MCF 10A (cell line): ENCODE measurements at regions not wholly inside any gene's neighbourhood (a gene's known extent, or its start where the extent isn't known, plus 50 kb on each side); places are given as distances from the start of the nearest gene placed in this dataset.

ENCODE experiments used
- BruUV-seq: library from RNA; stranded (reverse); fragments of 400-500 nt; replicated peaks from 2 replicates; lab custom pipeline; 2021; lab: Mats Ljungman, UMichigan
- CTCF ChIA-PET: fragments of 300-600 bp; sonication (Branson Sonifier 250); formaldehyde crosslinking; extraction: SDS; loops from one replicate; lab custom pipeline; 2021; ENCODE audit warnings: antibody characterized with exemption, inconsistent platforms; lab: Yijun Ruan, JAX
- POLR2A ChIA-PET: fragments of 300-600, 350-650 bp; sonication (Branson Sonifier 250); formaldehyde crosslinking; extraction: SDS; loops from one replicate; lab custom pipeline; 2020; ENCODE audit warnings: antibody characterized with exemption, inconsistent platforms; lab: Yijun Ruan, JAX
- DNase-seq: peaks from one replicate; pipeline ENCODE4 v3.0.0-alpha.2; 2018; ENCODE audit not compliant: unreplicated experiment
- H3K27ac Mint-ChIP-seq: one replicate; pipeline ENCODE4 v1.8.0; 2022; ENCODE audit warnings: mild to moderate bottlenecking, low read depth, mixed read lengths; ENCODE audit not compliant: unreplicated experiment
- H3K27me3 Mint-ChIP-seq: one replicate; pipeline ENCODE4 v1.8.0; 2022; ENCODE audit warnings: mixed read lengths; ENCODE audit not compliant: insufficient read depth, unreplicated experiment
- H3K36me3 Mint-ChIP-seq: one replicate; pipeline ENCODE4 v1.8.0; 2022; ENCODE audit warnings: mild to moderate bottlenecking, moderate library complexity, mixed read lengths; ENCODE audit not compliant: insufficient read depth, unreplicated experiment
- H3K4me1 Mint-ChIP-seq: one replicate; pipeline ENCODE4 v1.8.0; 2022; ENCODE audit warnings: mixed read lengths; ENCODE audit not compliant: insufficient read depth, unreplicated experiment
- H3K4me3 Mint-ChIP-seq: one replicate; pipeline ENCODE4 v1.8.0; 2022; ENCODE audit warnings: mild to moderate bottlenecking, moderate library complexity, mixed read lengths; ENCODE audit not compliant: unreplicated experiment
- H3K9me3 Mint-ChIP-seq: one replicate; pipeline ENCODE4 v1.8.0; 2022; ENCODE audit warnings: mixed read lengths; ENCODE audit not compliant: unreplicated experiment
- intact Hi-C: fragments of 100-400 bp; cut with micrococcal nuclease; formaldehyde crosslinking; loops from 2 replicates; pipeline ENCODE4 v1.14.1; 2022
- TF ChIP-seq, protein P1 (sequence below): fragments of 200-600 bp; IDR thresholded peaks from one replicate; pipeline ENCODE4 v1.8.0; 2022; ENCODE audit warnings: antibody characterized with exemption, mild to moderate bottlenecking; ENCODE audit not compliant: unreplicated experiment

DNA sequence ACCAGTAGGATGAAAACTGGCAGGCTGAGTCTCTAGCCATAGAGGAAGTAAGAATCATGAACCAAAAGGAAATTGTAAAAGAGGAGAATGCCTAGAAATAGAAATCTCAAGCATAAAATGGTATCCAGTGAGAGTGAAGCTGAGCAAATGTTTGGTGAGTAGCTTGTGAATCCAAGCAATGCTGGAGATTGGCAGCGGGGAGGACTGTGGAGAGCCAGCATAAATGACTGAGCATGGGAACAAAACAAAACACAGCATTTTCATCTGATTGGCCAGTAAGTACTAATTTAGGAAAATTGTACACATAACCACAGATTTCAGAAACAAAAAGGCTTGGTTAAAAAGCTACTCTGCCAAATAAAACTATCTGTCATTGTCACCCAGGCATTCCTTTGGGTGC lies 390.0 kb downstream of the STK39 start:
- peaks cover 31% of the 10 kb centered on the region for H3K27me3 Mint-ChIP-seq
- ChIA-PET POLR2A (no interaction called here), CTCF (no interaction called here)
- TF ChIP-seq, protein P1, sequence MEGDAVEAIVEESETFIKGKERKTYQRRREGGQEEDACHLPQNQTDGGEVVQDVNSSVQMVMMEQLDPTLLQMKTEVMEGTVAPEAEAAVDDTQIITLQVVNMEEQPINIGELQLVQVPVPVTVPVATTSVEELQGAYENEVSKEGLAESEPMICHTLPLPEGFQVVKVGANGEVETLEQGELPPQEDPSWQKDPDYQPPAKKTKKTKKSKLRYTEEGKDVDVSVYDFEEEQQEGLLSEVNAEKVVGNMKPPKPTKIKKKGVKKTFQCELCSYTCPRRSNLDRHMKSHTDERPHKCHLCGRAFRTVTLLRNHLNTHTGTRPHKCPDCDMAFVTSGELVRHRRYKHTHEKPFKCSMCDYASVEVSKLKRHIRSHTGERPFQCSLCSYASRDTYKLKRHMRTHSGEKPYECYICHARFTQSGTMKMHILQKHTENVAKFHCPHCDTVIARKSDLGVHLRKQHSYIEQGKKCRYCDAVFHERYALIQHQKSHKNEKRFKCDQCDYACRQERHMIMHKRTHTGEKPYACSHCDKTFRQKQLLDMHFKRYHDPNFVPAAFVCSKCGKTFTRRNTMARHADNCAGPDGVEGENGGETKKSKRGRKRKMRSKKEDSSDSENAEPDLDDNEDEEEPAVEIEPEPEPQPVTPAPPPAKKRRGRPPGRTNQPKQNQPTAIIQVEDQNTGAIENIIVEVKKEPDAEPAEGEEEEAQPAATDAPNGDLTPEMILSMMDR = no peak
- no peaks in the 10 kb centered on the region for H3K36me3 Mint-ChIP-seq
- intact Hi-C loops = no loop called here
- BruUV-seq = no TSS peak
- no peaks in the 10 kb centered on the region for H3K9me3 Mint-ChIP-seq
- no peak overlapping the region for H3K27ac Mint-ChIP-seq
- DNase-seq = no peak
- H3K4me1 Mint-ChIP-seq = no peaks in the 10 kb centered on the region
- no peak overlapping the region for H3K4me3 Mint-ChIP-seq

DNA sequence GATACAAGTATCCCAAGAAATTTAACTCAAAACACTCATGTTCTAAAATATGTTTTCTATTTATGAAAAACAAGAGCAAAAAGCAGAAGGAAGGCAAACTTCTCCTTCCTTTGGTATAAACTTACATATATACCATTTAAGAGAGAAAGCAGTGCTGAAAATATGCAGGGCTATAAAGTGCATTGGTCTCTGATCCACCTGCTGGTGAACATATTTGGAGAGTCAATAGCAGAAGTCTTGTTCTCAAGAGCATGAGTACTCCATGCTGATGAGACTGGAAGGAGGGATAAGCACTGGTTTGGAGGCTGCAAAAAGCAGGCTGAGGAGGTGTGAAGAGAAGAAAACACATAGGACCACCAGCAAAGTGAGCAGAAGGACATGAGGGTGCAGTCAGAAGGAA lies 391.2 kb downstream of the STK39 start:
- no peaks in the 10 kb centered on the region for H3K4me1 Mint-ChIP-seq
- peaks cover 31% of the 10 kb centered on the region for H3K27me3 Mint-ChIP-seq
- H3K36me3 Mint-ChIP-seq = no peaks in the 10 kb centered on the region
- no peak overlapping the region for H3K27ac Mint-ChIP-seq
- CTCF ChIA-PET = no interaction called here
- POLR2A ChIA-PET = no interaction called here
- no TSS peak for BruUV-seq
- H3K4me3 Mint-ChIP-seq = no peak overlapping the region
- no peak for DNase-seq
- intact Hi-C loops = no loop called here
- no peaks in the 10 kb centered on the region for H3K9me3 Mint-ChIP-seq
- TF ChIP-seq, protein P1 = no peak

DNA sequence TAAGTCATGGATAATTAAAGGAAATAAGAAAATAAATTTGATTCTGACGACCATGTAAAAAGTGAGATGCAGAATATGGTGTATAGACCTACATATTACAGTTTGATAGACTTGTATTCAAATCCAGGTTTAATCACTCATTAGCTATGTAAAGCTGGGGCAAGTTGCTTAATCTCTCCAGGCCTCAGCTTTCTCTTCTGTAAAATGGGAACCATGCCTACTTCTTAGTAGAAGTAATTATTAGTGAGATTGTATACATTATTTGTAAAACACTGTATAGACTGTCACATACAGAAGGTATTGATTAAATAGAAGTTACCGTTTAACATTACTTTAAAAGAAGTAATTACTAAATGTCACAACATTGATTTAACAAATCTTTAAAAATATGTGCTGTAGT lies 392.2 kb downstream of the STK39 start:
- no peak overlapping the region for H3K4me3 Mint-ChIP-seq
- CTCF ChIA-PET = no interaction called here
- no TSS peak for BruUV-seq
- H3K27ac Mint-ChIP-seq = no peak overlapping the region
- POLR2A ChIA-PET = no interaction called here
- TF ChIP-seq, protein P1 = no peak
- H3K4me1 Mint-ChIP-seq = no peaks in the 10 kb centered on the region
- no peaks in the 10 kb centered on the region for H3K36me3 Mint-ChIP-seq
- peaks cover 29% of the 10 kb centered on the region for H3K27me3 Mint-ChIP-seq
- intact Hi-C loops = no loop called here
- DNase-seq = no peak
- H3K9me3 Mint-ChIP-seq = no peaks in the 10 kb centered on the region

DNA sequence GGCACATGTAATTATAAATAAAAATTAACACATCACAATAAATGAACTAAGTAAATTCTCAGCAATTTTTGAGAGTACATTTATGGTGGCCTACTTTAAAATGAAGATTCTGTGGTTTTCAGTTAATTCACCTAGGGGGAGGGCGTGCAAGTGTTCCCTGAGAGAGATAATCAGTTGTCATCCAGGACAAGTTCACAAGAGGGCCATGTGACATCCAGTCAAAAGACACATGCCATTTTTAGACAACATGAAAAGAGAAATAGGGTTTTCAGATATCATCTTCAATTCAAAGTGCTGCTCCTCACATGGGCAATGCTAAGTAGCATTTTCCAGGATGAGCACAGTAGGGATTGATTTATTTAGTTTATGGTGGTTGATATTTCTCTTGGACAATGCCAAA lies 393.7 kb downstream of the STK39 start:
- Mint-ChIP-seq H3K9me3 (no peaks in the 10 kb centered on the region), H3K4me3 (no peak overlapping the region), H3K36me3 (no peaks in the 10 kb centered on the region), H3K27me3 (peaks cover 30% of the 10 kb centered on the region), H3K4me1 (no peaks in the 10 kb centered on the region), H3K27ac (no peak overlapping the region)
- BruUV-seq = no TSS peak
- TF ChIP-seq, protein P1 = no peak
- POLR2A ChIA-PET = no interaction called here
- DNase-seq = no peak
- CTCF ChIA-PET = interaction anchor here (0.5 kb wide), 2 partner anchors 267 to 589 kb away, joined by 3 to 4 read pairs; no protein-coding TSS in a partner anchor
- intact Hi-C loops = no loop called here
